Keratinocyte (primary cell): ENCODE measurements at regions not wholly inside any gene's neighbourhood (a gene's known extent, or its start where the extent isn't known, plus 50 kb on each side); places are given as distances from the start of the nearest gene placed in this dataset.
"Not testable (repeated sequence)": the region's sequence is repeated elsewhere in the genome, so short reads cannot be mapped to it uniquely, and the experiment has no call there.

Experiments used
- DNase-seq: peaks from one replicate; pipeline ENCODE4 v3.0.0-alpha.2; 2011; ENCODE audit warnings: low read depth, missing footprints, low spot score
- FAIRE-seq: peaks from 2 replicates; lab custom pipeline; 2011; peaks lifted over from hg19 to GRCh38; lab: Jason Lieb, UNC
- H2AFZ ChIP-seq: 2 replicates; pipeline ENCODE4 v1.6.0; 2012; ENCODE audit warnings: low read length, control low read depth, inconsistent platforms; ENCODE audit not compliant: control insufficient read depth
- H3K27ac ChIP-seq: 2 replicates; pipeline ENCODE4 v1.5.1; 2011; ENCODE audit warnings: low read length; ENCODE audit not compliant: control insufficient read depth, insufficient read depth
- H3K27me3 ChIP-seq: 3 replicates; pipeline ENCODE4 v1.6.0; 2011; ENCODE audit warnings: low read length; ENCODE audit not compliant: control insufficient read depth, insufficient read depth; ENCODE audit errors: extremely low read depth
- H3K36me3 ChIP-seq, 2 experiments: 2 replicates in 1 of 2; 3 replicates in 1 of 2; pipeline ENCODE4 v1.5.1; 2011; ENCODE audit warnings: low read length in 2 of 2, mild to moderate bottlenecking in 1 of 2; ENCODE audit not compliant: control insufficient read depth in 2 of 2, insufficient read depth in 2 of 2; ENCODE audit errors: extremely low read depth in 1 of 2
- H3K4me1 ChIP-seq: 3 replicates; pipeline ENCODE4 v1.5.1; 2011; ENCODE audit warnings: low read length; ENCODE audit not compliant: control insufficient read depth, insufficient read depth; ENCODE audit errors: extremely low read depth
- H3K4me2 ChIP-seq: 3 replicates; pipeline ENCODE4 v1.6.0; 2011; ENCODE audit warnings: low read depth, low read length; ENCODE audit not compliant: control insufficient read depth, insufficient read depth; ENCODE audit errors: extremely low read depth
- H3K4me3 ChIP-seq, 3 experiments: fragments of 200-600 bp in 1 of 3; sonication (generic) in 1 of 3; 2 replicates in 2 of 3; 3 replicates in 1 of 3; pipeline ENCODE4 v1.5.1; 2011 to 2016; ENCODE audit warnings: low read length in 3 of 3, mild to moderate bottlenecking in 3 of 3, control low read depth in 2 of 3, inconsistent platforms in 1 of 3, low read depth in 1 of 3, mixed read lengths in 1 of 3, mixed run types in 1 of 3, moderate library complexity in 1 of 3; ENCODE audit not compliant: control insufficient read depth in 2 of 3, insufficient read depth in 2 of 3; ENCODE audit errors: extremely low read depth in 1 of 3
- H3K79me2 ChIP-seq: 2 replicates; pipeline ENCODE4 v1.6.0; 2012; ENCODE audit warnings: low read length; ENCODE audit not compliant: control insufficient read depth, insufficient read depth
- H3K9ac ChIP-seq: 3 replicates; pipeline ENCODE4 v1.6.0; 2011; ENCODE audit warnings: low read length; ENCODE audit not compliant: control insufficient read depth, insufficient read depth; ENCODE audit errors: extremely low read depth
- H3K9me1 ChIP-seq: 3 replicates; pipeline ENCODE4 v1.6.0; 2011; ENCODE audit warnings: low read length; ENCODE audit not compliant: control insufficient read depth, insufficient read depth; ENCODE audit errors: extremely low read depth
- H3K9me3 ChIP-seq: 2 replicates; pipeline ENCODE4 v1.5.1; 2012; ENCODE audit warnings: low read depth, low read length; ENCODE audit not compliant: control insufficient read depth
- H4K20me1 ChIP-seq: 3 replicates; pipeline ENCODE4 v1.6.0; 2011; ENCODE audit warnings: low read length; ENCODE audit not compliant: control insufficient read depth, insufficient read depth; ENCODE audit errors: extremely low read depth
- CTCF ChIP-seq, 3 experiments: IDR thresholded peaks in 1 of 3; conservative IDR thresholded peaks in 1 of 3; optimal IDR thresholded peaks in 1 of 3; 2 replicates in 2 of 3; 3 replicates in 1 of 3; pipeline versions ENCODE3 to v1.5.1; 2011; ENCODE audit warnings: low read length in 3 of 3, mild to moderate bottlenecking in 3 of 3, moderate library complexity in 2 of 3, control low read depth in 1 of 3, inconsistent platforms in 1 of 3; ENCODE audit not compliant: insufficient read depth in 2 of 3; ENCODE audit errors: extremely low read depth in 1 of 3
- EZH2 ChIP-seq: IDR thresholded peaks from one replicate; pipeline ENCODE4 v1.6.1; 2012; ENCODE audit warnings: inconsistent platforms, mild to moderate bottlenecking, low read length, moderate library complexity
- dilution Hi-C: fragments of 300-500 bp; cut with MboI; formaldehyde crosslinking; loops from one replicate; pipeline ENCODE4 v1.7.0; 2020; ENCODE audit warnings: low sequenced_read_pairs; ENCODE audit not compliant: extremely low pct_ligation_motif_present

- no peak overlapping the region for H3K4me2 ChIP-seq
- FAIRE-seq (no peak), DNase-seq (no peak)
- no peaks in the 10 kb centered on the region for H4K20me1 ChIP-seq
- no peak overlapping the region for H2AFZ ChIP-seq
- H3K27me3 ChIP-seq = no peaks in the 10 kb centered on the region
- H3K9me3 ChIP-seq = no peaks in the 10 kb centered on the region
- TF ChIP-seq EZH2 (no peak), CTCF (optimal IDR thresholded peaks at IDR 0.05 in 1 of 3, IDR thresholded peaks at IDR 0.05 in 1 of 3, conservative IDR thresholded peaks at IDR 0.05 in 1 of 3; ENCODE audit: extremely low read depth in 1 of 3, insufficient read depth in 2 of 3, low read length in 3 of 3) (no peak)
- no peak overlapping the region for H3K9ac ChIP-seq
- no peaks in the 10 kb centered on the region for H3K4me1 ChIP-seq
- H3K4me3 ChIP-seq = no peak overlapping the region
- H3K79me2 ChIP-seq = no peaks in the 10 kb centered on the region
- H3K9me1 ChIP-seq = no peaks in the 10 kb centered on the region
- dilution Hi-C loops = no loop called here
- H3K27ac ChIP-seq = no peak overlapping the region
- H3K36me3 ChIP-seq = no peaks in the 10 kb centered on the region
Observed at GRCh38 chr9:12439267-12439666, 253.9 kb upstream of the TYRP1 start.

GRCh38 chr9:12441080-12441479 is 252.1 kb upstream of the TYRP1 start:
- H3K27ac ChIP-seq, H3K9me1 ChIP-seq, H4K20me1 ChIP-seq, H3K9ac ChIP-seq, DNase-seq, H3K4me1 ChIP-seq, H3K27me3 ChIP-seq, H3K79me2 ChIP-seq, dilution Hi-C loops, H3K4me3 ChIP-seq, H3K36me3 ChIP-seq, FAIRE-seq, H3K4me2 ChIP-seq, H2AFZ ChIP-seq, H3K9me3 ChIP-seq: not testable (repeated sequence)

GRCh38 chr9:12441506-12441905 is 251.7 kb upstream of the TYRP1 start:
- dilution Hi-C loops = no loop called here
- Histone ChIP-seq H3K36me3 (no peaks in the 10 kb centered on the region), H4K20me1 (no peaks in the 10 kb centered on the region), H3K9me1 (no peaks in the 10 kb centered on the region), H3K9me3 (no peaks in the 10 kb centered on the region), H3K4me1 (no peaks in the 10 kb centered on the region), H3K79me2 (no peaks in the 10 kb centered on the region), H3K27ac (no peak overlapping the region), H3K4me2 (no peak overlapping the region), H2AFZ (no peak overlapping the region), H3K27me3 (no peaks in the 10 kb centered on the region), H3K4me3 (no peak overlapping the region), H3K9ac (no peak overlapping the region)
- DNase-seq = no peak
- FAIRE-seq = no peak
- TF ChIP-seq CTCF (optimal IDR thresholded peaks at IDR 0.05 in 1 of 3, IDR thresholded peaks at IDR 0.05 in 1 of 3, conservative IDR thresholded peaks at IDR 0.05 in 1 of 3; ENCODE audit: extremely low read depth in 1 of 3, insufficient read depth in 2 of 3, low read length in 3 of 3) (no peak), EZH2 (no peak)
